ENCODE measurements at regions not wholly inside any gene's neighbourhood (a gene's known extent, or its start where the extent isn't known, plus 50 kb on each side); places are given as distances from the start of the nearest gene placed in this dataset.

- TF ChIP-seq, protein P1, sequence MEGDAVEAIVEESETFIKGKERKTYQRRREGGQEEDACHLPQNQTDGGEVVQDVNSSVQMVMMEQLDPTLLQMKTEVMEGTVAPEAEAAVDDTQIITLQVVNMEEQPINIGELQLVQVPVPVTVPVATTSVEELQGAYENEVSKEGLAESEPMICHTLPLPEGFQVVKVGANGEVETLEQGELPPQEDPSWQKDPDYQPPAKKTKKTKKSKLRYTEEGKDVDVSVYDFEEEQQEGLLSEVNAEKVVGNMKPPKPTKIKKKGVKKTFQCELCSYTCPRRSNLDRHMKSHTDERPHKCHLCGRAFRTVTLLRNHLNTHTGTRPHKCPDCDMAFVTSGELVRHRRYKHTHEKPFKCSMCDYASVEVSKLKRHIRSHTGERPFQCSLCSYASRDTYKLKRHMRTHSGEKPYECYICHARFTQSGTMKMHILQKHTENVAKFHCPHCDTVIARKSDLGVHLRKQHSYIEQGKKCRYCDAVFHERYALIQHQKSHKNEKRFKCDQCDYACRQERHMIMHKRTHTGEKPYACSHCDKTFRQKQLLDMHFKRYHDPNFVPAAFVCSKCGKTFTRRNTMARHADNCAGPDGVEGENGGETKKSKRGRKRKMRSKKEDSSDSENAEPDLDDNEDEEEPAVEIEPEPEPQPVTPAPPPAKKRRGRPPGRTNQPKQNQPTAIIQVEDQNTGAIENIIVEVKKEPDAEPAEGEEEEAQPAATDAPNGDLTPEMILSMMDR (IDR thresholded peaks at IDR 0.05 in 2 of 3, conservative IDR thresholded peaks at IDR 0.05 in 1 of 3; ENCODE audit: borderline replicate concordance in 1 of 3, insufficient read depth in 1 of 3, low read depth in 2 of 3, low read length in 2 of 3) = no peak
- TF ChIP-seq SP1 (IDR thresholded peaks at IDR 0.05; ENCODE audit: low read depth) = no peak
These were observed 478.3 kb upstream of the CDH5 start (continued) for GRCh38 chr16:65888201-65888600.

GRCh38 chr16:65884018-65884417, 482.5 kb upstream of the CDH5 start:
- no peak overlapping the region for H3K9ac ChIP-seq (ENCODE audit: low read length)
- no peak for TF ChIP-seq POLR2A (IDR thresholded peaks at IDR 0.05; ENCODE audit: borderline replicate concordance, extremely low read depth, insufficient read depth, insufficient read length)
- TF ChIP-seq SIN3A (IDR thresholded peaks at IDR 0.05; ENCODE audit: low read depth) = no peak
- no peak for TF ChIP-seq ELF1 (IDR thresholded peaks at IDR 0.05; ENCODE audit: borderline replicate concordance, low read depth)
- TF ChIP-seq, protein P2, sequence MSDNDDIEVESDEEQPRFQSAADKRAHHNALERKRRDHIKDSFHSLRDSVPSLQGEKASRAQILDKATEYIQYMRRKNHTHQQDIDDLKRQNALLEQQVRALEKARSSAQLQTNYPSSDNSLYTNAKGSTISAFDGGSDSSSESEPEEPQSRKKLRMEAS (IDR thresholded peaks at IDR 0.05) = no peak
- TF ChIP-seq, protein P3, sequence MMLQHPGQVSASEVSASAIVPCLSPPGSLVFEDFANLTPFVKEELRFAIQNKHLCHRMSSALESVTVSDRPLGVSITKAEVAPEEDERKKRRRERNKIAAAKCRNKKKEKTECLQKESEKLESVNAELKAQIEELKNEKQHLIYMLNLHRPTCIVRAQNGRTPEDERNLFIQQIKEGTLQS (IDR thresholded peaks at IDR 0.05) = no peak
- TF ChIP-seq FOSL1 (IDR thresholded peaks at IDR 0.05; ENCODE audit: low read depth) = no peak
- TF ChIP-seq POLR2AphosphoS5 (IDR thresholded peaks at IDR 0.05; ENCODE audit: low read depth, low read length) = no peak
- TF ChIP-seq TCF7L2 (IDR thresholded peaks at IDR 0.05; ENCODE audit: borderline replicate concordance, extremely low read depth, insufficient read depth, insufficient read length) = no peak
- RAD21 ChIA-PET (ENCODE audit: low non-redundant PET in 1 of 2, low total read pairs in 2 of 2, uncharacterized antibody in 2 of 2, unreplicated experiment in 2 of 2) = no interaction called here
- H3K27ac ChIP-seq (ENCODE audit: low read depth, low read length) = no peak overlapping the region
- CTCF ChIA-PET = no interaction called here
- no peaks in the 10 kb centered on the region for H3K9me3 ChIP-seq (ENCODE audit: control insufficient read depth in 1 of 2, insufficient read depth in 1 of 2, low read depth in 1 of 2, low read length in 2 of 2)
- POLR2A ChIA-PET = no interaction called here
- DNase-seq (ENCODE audit: low read depth, low spot score) (no peak), ATAC-seq (no peak)
- no peaks in the 10 kb centered on the region for H3K79me2 ChIP-seq (ENCODE audit: insufficient read depth, low read length)
- H4K20me1 ChIP-seq (ENCODE audit: insufficient read depth) = no peaks in the 10 kb centered on the region
- no peak overlapping the region for H2AFZ ChIP-seq (ENCODE audit: low read depth, low read length, poor library complexity, severe bottlenecking)
- intact Hi-C loops (cut with micrococcal nuclease) = no loop called here
- no peaks in the 10 kb centered on the region for H3K4me1 ChIP-seq (ENCODE audit: control insufficient read depth in 1 of 2, insufficient read depth in 2 of 2, low read length in 2 of 2)
- no peak overlapping the region for H3K4me2 ChIP-seq (ENCODE audit: low read length)
- no peaks in the 10 kb centered on the region for H3K36me3 ChIP-seq (ENCODE audit: control insufficient read depth in 1 of 2, insufficient read depth in 2 of 2, low read length in 2 of 2)
- no peak overlapping the region for H3K4me3 ChIP-seq (replicated peaks in 1 of 2; ENCODE audit: low read depth in 1 of 2, low read length in 2 of 2)
- no TSS peak for BruUV-seq (replicated peaks)
- no peaks in the 10 kb centered on the region for H3K9me2 ChIP-seq (ENCODE audit: insufficient read depth)
- no peaks in the 10 kb centered on the region for H3K27me3 ChIP-seq (ENCODE audit: insufficient read depth, low read length)
